GM23338 (cell line): ENCODE measurements at regions not wholly inside any gene's neighbourhood (a gene's known extent, or its start where the extent isn't known, plus 50 kb on each side); places are given as distances from the start of the nearest gene placed in this dataset.

Experiments
- CREB1 ChIP-seq: fragments of 250-450 bp; sonication (Bioruptor Pico); IDR thresholded peaks from 2 replicates; pipeline ENCODE4 v1.5.0; 2020; ENCODE audit warnings: low read depth, mild to moderate bottlenecking, moderate library complexity
- EZH2 ChIP-seq: fragments of 200-600 bp; sonication (generic); IDR thresholded peaks from one replicate; pipeline ENCODE4 v1.8.0; 2017; ENCODE audit warnings: antibody characterized with exemption, mild to moderate bottlenecking, low read depth; ENCODE audit not compliant: unreplicated experiment
- EZH2phosphoT487 ChIP-seq: fragments of 200-600 bp; sonication (generic); IDR thresholded peaks from one replicate; pipeline ENCODE4 v1.8.1; 2018; ENCODE audit warnings: antibody characterized with exemption; ENCODE audit not compliant: unreplicated experiment
- STAT1 ChIP-seq: IDR thresholded peaks from one replicate; pipeline ENCODE4 v1.6.1; 2016; ENCODE audit warnings: antibody characterized with exemption; ENCODE audit not compliant: unreplicated experiment
- ZNF114 ChIP-seq: fragments of 250-450 bp; sonication (Bioruptor Pico); IDR thresholded peaks from 2 replicates; pipeline ENCODE4 v1.5.0; 2020; ENCODE audit warnings: mild to moderate bottlenecking, moderate library complexity
- ZNF331 ChIP-seq: fragments of 250-450 bp; sonication (Bioruptor Pico); IDR thresholded peaks from 2 replicates; pipeline ENCODE4 v1.5.0; 2020; ENCODE audit warnings: low read depth, mild to moderate bottlenecking, moderate library complexity
- TF ChIP-seq, protein P1 (sequence below): fragments of 250-450 bp; sonication (Bioruptor Pico); IDR thresholded peaks from 2 replicates; pipeline ENCODE4 v1.5.0; 2020; ENCODE audit warnings: mild to moderate bottlenecking, moderate library complexity
- TF ChIP-seq, protein P2 (sequence below), 2 experiments: fragments of 200-600 bp in 1 of 2; sonication (generic) in 1 of 2; conservative IDR thresholded peaks; 2 replicates each; pipeline versions ENCODE4 v1.5.1 to v1.6.1; 2016 to 2017; ENCODE audit warnings: antibody characterized with exemption in 2 of 2, low read depth in 2 of 2, mild to moderate bottlenecking in 2 of 2, moderate library complexity in 1 of 2
- TF ChIP-seq, protein P3 (sequence below): IDR thresholded peaks from one replicate; pipeline ENCODE4 v1.6.1; 2018; ENCODE audit warnings: antibody characterized with exemption; ENCODE audit not compliant: unreplicated experiment
- TF ChIP-seq, protein P4 (sequence below): IDR thresholded peaks from 2 replicates; pipeline ENCODE4 v1.6.1; 2016; ENCODE audit warnings: antibody characterized with exemption

DNA sequence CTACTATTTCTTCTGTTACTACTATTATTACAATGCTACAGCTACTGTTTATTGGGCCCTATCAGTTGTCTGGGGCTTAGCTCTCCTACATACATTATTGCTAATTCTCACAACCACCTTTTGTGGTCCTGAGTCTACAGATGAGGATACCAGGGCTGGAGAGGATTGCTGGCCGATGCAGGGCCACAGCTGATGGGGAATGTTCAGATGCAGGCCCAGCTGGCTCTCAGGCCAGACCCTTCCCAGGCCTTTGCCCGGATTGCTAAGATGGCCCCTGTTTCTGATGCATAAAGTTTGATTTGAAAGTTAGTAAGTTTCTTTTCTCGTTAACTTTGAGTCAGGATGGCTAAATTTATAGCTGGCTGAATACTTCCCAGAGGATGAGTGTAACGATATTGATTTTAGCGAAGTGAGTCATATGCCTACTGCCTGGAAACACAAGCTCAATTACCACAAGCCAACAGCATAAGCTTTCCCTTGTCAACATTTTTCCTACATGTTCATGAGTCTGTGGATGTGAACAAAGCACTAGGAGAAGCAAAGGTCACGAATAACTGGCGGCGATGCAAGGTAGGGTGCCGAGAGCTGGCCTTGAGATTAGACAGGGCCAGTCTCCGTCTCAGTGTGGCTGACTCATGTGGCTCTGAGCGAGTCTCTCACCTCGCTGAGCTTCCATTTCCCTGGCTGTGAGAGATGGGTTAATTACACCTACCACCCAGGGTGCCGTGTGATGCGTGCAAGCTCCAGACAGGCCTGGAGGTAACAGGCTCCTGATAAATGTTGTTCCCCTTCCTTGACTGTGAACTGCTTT lies 111.0 kb downstream of the BEGAIN start (continued):
- TF ChIP-seq, protein P1, sequence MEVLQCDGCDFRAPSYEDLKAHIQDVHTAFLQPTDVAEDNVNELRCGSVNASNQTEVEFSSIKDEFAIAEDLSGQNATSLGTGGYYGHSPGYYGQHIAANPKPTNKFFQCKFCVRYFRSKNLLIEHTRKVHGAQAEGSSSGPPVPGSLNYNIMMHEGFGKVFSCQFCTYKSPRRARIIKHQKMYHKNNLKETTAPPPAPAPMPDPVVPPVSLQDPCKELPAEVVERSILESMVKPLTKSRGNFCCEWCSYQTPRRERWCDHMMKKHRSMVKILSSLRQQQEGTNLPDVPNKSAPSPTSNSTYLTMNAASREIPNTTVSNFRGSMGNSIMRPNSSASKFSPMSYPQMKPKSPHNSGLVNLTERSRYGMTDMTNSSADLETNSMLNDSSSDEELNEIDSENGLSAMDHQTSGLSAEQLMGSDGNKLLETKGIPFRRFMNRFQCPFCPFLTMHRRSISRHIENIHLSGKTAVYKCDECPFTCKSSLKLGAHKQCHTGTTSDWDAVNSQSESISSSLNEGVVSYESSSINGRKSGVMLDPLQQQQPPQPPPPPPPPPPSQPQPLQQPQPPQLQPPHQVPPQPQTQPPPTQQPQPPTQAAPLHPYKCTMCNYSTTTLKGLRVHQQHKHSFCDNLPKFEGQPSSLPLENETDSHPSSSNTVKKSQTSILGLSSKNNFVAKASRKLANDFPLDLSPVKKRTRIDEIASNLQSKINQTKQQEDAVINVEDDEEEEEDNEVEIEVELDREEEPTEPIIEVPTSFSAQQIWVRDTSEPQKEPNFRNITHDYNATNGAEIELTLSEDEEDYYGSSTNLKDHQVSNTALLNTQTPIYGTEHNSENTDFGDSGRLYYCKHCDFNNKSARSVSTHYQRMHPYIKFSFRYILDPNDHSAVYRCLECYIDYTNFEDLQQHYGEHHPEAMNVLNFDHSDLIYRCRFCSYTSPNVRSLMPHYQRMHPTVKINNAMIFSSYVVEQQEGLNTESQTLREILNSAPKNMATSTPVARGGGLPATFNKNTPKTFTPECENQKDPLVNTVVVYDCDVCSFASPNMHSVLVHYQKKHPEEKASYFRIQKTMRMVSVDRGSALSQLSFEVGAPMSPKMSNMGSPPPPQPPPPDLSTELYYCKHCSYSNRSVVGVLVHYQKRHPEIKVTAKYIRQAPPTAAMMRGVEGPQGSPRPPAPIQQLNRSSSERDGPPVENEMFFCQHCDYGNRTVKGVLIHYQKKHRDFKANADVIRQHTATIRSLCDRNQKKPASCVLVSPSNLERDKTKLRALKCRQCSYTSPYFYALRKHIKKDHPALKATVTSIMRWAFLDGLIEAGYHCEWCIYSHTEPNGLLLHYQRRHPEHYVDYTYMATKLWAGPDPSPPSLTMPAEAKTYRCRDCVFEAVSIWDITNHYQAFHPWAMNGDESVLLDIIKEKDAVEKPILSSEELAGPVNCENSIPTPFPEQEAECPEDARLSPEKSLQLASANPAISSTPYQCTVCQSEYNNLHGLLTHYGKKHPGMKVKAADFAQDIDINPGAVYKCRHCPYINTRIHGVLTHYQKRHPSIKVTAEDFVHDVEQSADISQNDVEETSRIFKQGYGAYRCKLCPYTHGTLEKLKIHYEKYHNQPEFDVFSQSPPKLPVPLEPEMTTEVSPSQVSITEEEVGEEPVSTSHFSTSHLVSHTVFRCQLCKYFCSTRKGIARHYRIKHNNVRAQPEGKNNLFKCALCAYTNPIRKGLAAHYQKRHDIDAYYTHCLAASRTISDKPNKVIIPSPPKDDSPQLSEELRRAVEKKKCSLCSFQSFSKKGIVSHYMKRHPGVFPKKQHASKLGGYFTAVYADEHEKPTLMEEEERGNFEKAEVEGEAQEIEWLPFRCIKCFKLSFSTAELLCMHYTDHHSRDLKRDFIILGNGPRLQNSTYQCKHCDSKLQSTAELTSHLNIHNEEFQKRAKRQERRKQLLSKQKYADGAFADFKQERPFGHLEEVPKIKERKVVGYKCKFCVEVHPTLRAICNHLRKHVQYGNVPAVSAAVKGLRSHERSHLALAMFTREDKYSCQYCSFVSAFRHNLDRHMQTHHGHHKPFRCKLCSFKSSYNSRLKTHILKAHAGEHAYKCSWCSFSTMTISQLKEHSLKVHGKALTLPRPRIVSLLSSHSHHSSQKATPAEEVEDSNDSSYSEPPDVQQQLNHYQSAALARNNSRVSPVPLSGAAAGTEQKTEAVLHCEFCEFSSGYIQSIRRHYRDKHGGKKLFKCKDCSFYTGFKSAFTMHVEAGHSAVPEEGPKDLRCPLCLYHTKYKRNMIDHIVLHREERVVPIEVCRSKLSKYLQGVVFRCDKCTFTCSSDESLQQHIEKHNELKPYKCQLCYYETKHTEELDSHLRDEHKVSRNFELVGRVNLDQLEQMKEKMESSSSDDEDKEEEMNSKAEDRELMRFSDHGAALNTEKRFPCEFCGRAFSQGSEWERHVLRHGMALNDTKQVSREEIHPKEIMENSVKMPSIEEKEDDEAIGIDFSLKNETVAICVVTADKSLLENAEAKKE (CRISPR knock-in tag), result no peak
- TF ChIP-seq ZNF114 (no peak), CREB1 (CRISPR knock-in tag) (no peak), EZH2 (no peak), ZNF331 (CRISPR knock-in tag) (no peak), EZH2phosphoT487 (no peak), STAT1 (no peak)
- TF ChIP-seq, protein P2, sequence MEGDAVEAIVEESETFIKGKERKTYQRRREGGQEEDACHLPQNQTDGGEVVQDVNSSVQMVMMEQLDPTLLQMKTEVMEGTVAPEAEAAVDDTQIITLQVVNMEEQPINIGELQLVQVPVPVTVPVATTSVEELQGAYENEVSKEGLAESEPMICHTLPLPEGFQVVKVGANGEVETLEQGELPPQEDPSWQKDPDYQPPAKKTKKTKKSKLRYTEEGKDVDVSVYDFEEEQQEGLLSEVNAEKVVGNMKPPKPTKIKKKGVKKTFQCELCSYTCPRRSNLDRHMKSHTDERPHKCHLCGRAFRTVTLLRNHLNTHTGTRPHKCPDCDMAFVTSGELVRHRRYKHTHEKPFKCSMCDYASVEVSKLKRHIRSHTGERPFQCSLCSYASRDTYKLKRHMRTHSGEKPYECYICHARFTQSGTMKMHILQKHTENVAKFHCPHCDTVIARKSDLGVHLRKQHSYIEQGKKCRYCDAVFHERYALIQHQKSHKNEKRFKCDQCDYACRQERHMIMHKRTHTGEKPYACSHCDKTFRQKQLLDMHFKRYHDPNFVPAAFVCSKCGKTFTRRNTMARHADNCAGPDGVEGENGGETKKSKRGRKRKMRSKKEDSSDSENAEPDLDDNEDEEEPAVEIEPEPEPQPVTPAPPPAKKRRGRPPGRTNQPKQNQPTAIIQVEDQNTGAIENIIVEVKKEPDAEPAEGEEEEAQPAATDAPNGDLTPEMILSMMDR (conservative IDR thresholded peaks at IDR 0.05; ENCODE audit: low read depth in 2 of 2), result no peak
- TF ChIP-seq, protein P3, sequence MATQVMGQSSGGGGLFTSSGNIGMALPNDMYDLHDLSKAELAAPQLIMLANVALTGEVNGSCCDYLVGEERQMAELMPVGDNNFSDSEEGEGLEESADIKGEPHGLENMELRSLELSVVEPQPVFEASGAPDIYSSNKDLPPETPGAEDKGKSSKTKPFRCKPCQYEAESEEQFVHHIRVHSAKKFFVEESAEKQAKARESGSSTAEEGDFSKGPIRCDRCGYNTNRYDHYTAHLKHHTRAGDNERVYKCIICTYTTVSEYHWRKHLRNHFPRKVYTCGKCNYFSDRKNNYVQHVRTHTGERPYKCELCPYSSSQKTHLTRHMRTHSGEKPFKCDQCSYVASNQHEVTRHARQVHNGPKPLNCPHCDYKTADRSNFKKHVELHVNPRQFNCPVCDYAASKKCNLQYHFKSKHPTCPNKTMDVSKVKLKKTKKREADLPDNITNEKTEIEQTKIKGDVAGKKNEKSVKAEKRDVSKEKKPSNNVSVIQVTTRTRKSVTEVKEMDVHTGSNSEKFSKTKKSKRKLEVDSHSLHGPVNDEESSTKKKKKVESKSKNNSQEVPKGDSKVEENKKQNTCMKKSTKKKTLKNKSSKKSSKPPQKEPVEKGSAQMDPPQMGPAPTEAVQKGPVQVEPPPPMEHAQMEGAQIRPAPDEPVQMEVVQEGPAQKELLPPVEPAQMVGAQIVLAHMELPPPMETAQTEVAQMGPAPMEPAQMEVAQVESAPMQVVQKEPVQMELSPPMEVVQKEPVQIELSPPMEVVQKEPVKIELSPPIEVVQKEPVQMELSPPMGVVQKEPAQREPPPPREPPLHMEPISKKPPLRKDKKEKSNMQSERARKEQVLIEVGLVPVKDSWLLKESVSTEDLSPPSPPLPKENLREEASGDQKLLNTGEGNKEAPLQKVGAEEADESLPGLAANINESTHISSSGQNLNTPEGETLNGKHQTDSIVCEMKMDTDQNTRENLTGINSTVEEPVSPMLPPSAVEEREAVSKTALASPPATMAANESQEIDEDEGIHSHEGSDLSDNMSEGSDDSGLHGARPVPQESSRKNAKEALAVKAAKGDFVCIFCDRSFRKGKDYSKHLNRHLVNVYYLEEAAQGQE, result no peak
- TF ChIP-seq, protein P4, sequence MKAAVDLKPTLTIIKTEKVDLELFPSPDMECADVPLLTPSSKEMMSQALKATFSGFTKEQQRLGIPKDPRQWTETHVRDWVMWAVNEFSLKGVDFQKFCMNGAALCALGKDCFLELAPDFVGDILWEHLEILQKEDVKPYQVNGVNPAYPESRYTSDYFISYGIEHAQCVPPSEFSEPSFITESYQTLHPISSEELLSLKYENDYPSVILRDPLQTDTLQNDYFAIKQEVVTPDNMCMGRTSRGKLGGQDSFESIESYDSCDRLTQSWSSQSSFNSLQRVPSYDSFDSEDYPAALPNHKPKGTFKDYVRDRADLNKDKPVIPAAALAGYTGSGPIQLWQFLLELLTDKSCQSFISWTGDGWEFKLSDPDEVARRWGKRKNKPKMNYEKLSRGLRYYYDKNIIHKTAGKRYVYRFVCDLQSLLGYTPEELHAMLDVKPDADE, result no peak
